Activated CD8-positive, alpha-beta T cell treated with anti-CD3 and anti-CD28 coated beads for 36 hours (primary cell): ENCODE measurements at regions not wholly inside any gene's neighbourhood (a gene's known extent, or its start where the extent isn't known, plus 50 kb on each side); places are given as distances from the start of the nearest gene placed in this dataset.
"Not testable (repeated sequence)": the region's sequence is repeated elsewhere in the genome, so short reads cannot be mapped to it uniquely, and the experiment has no call there.

Experiments
- ATAC-seq: fragments of 200-7000 bp; cut with Tn5 transposase; one replicate; pipeline ENCODE4 v1.10.0; 2021; ENCODE audit warnings: mild to moderate bottlenecking, moderate library complexity
- CTCF ChIA-PET: fragments of 350-600 bp; sonication (Branson Sonifier 250); formaldehyde crosslinking; loops from one replicate; lab custom pipeline; 2021; ENCODE audit warnings: antibody characterized with exemption; lab: Charles Lee
- POLR2A ChIA-PET: fragments of 350-600 bp; sonication (Branson Sonifier 250); formaldehyde crosslinking; loops from one replicate; lab custom pipeline; 2021; ENCODE audit warnings: antibody characterized with exemption; lab: Charles Lee
- DNase-seq: peaks from one replicate; pipeline ENCODE4 v3.0.0-alpha.2; 2020
- H3K27ac Mint-ChIP-seq: one replicate; pipeline ENCODE4 v1.8.0; 2021; ENCODE audit warnings: mild to moderate bottlenecking, mixed read lengths
- H3K27me3 Mint-ChIP-seq: one replicate; pipeline ENCODE4 v1.8.0; 2021; ENCODE audit warnings: mixed read lengths
- H3K36me3 Mint-ChIP-seq: one replicate; pipeline ENCODE4 v1.8.0; 2021; ENCODE audit warnings: low read depth, mixed read lengths
- H3K4me1 Mint-ChIP-seq: one replicate; pipeline ENCODE4 v1.8.0; 2021; ENCODE audit warnings: low read depth, mixed read lengths
- H3K4me3 Mint-ChIP-seq: one replicate; pipeline ENCODE4 v1.8.0; 2021; ENCODE audit warnings: mild to moderate bottlenecking, moderate library complexity, mixed read lengths
- H3K9me3 Mint-ChIP-seq: one replicate; pipeline ENCODE4 v1.8.0; 2021; ENCODE audit warnings: mixed read lengths
- intact Hi-C: fragments of 100-400 bp; cut with micrococcal nuclease; formaldehyde crosslinking; loops from one replicate; pipeline ENCODE4 v1.10.0; 2022
- TF ChIP-seq, protein P1 (sequence below): fragments of 200-600 bp; IDR thresholded peaks from one replicate; pipeline ENCODE4 v1.8.0; 2022; ENCODE audit warnings: antibody characterized with exemption, mild to moderate bottlenecking

GRCh38 chrX:112235547-112235946 lies 153.0 kb upstream of the TRPC5 start:
- H3K27me3 Mint-ChIP-seq = no peaks in the 10 kb centered on the region
- no peaks in the 10 kb centered on the region for H3K9me3 Mint-ChIP-seq
- DNase-seq (no peak), ATAC-seq (no peak)
- CTCF ChIA-PET = no interaction called here
- intact Hi-C loops = no loop called here
- no peak overlapping the region for H3K4me3 Mint-ChIP-seq
- H3K36me3 Mint-ChIP-seq = no peaks in the 10 kb centered on the region
- POLR2A ChIA-PET = no interaction called here
- no peak overlapping the region for H3K27ac Mint-ChIP-seq
- TF ChIP-seq, protein P1, sequence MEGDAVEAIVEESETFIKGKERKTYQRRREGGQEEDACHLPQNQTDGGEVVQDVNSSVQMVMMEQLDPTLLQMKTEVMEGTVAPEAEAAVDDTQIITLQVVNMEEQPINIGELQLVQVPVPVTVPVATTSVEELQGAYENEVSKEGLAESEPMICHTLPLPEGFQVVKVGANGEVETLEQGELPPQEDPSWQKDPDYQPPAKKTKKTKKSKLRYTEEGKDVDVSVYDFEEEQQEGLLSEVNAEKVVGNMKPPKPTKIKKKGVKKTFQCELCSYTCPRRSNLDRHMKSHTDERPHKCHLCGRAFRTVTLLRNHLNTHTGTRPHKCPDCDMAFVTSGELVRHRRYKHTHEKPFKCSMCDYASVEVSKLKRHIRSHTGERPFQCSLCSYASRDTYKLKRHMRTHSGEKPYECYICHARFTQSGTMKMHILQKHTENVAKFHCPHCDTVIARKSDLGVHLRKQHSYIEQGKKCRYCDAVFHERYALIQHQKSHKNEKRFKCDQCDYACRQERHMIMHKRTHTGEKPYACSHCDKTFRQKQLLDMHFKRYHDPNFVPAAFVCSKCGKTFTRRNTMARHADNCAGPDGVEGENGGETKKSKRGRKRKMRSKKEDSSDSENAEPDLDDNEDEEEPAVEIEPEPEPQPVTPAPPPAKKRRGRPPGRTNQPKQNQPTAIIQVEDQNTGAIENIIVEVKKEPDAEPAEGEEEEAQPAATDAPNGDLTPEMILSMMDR = no peak
- H3K4me1 Mint-ChIP-seq = no peaks in the 10 kb centered on the region

DNA sequence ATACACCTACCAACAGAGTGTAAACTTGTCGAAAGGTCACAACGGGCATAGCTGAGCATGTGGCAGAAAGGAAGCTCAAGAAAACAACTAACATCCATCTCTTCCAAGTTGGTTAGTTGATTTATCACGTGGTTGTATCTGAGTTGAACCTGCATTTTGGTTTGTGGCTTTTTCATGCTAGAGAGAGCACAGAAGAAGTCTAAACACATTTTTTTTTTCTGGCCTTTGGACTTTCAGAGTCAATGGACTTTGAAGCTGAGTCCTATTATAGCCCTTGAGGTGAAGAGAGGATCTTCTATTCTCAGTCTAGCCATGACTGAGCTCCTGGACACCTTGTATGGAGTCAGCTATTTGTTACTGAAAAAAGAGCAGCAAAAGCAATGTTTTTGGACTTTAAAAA lies 150.6 kb upstream of the TRPC5 start:
- Mint-ChIP-seq H3K4me3 (no peak overlapping the region), H3K27me3 (no peaks in the 10 kb centered on the region), H3K9me3 (no peaks in the 10 kb centered on the region), H3K36me3 (no peaks in the 10 kb centered on the region), H3K4me1 (no peaks in the 10 kb centered on the region), H3K27ac (no peak overlapping the region)
- POLR2A ChIA-PET = no interaction called here
- CTCF ChIA-PET = no interaction called here
- DNase-seq = no peak
- ATAC-seq = no peak
- intact Hi-C loops = no loop called here
- TF ChIP-seq, protein P1 = no peak

DNA sequence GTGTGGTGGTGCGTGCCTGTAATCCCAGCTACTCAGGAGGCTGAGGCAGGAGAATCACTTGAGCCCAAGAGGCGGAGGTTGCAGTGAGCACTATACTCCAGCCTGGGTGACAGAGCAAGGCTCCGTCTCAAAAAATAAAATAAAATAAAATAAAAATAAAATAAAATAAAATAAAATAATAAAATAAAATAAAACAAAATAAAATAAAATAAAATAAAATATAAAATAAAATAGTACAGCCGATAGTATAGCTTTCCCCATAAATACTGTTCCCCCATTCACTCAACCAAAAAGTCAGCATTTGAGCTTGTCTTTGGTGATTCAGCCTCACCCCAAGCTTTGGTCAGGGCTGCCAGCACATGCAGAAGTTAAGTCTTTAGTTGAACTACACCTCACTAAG lies 144.2 kb upstream of the TRPC5 start:
- H3K27ac Mint-ChIP-seq, CTCF ChIA-PET, ATAC-seq, DNase-seq, H3K36me3 Mint-ChIP-seq, H3K27me3 Mint-ChIP-seq, POLR2A ChIA-PET, H3K9me3 Mint-ChIP-seq, intact Hi-C loops, H3K4me1 Mint-ChIP-seq, H3K4me3 Mint-ChIP-seq: not testable (repeated sequence)

DNA sequence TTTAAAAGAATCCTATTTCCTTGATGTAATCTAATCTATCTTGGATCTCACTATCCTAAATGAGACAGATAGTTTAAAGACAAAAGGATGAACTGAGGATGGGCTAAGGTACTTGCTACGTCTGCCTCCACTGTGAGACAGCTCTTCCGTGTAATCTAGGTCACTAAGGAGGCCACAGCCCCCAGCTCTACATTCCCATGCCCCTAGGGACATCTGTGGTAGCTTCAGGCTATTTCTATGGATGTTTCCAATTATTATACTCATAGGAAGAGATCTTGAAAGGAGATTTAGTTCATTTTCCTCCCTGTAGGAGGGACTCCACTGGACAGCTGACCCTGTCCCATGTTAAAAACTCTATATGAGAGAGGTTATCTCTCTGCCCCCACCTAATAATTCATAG lies 140.8 kb upstream of the TRPC5 start:
- Mint-ChIP-seq H3K27ac (no peak overlapping the region), H3K36me3 (no peaks in the 10 kb centered on the region), H3K4me3 (no peak overlapping the region), H3K27me3 (no peaks in the 10 kb centered on the region), H3K9me3 (no peaks in the 10 kb centered on the region), H3K4me1 (no peaks in the 10 kb centered on the region)
- ATAC-seq = no peak
- CTCF ChIA-PET = no interaction called here
- POLR2A ChIA-PET = no interaction called here
- intact Hi-C loops = no loop called here
- no peak for DNase-seq
- TF ChIP-seq, protein P1 = no peak

GRCh38 chrX:112218388-112218787 lies 135.8 kb upstream of the TRPC5 start:
- Mint-ChIP-seq H3K27me3 (no peaks in the 10 kb centered on the region), H3K4me1 (no peaks in the 10 kb centered on the region), H3K36me3 (no peaks in the 10 kb centered on the region), H3K9me3 (no peaks in the 10 kb centered on the region), H3K4me3 (no peak overlapping the region), H3K27ac (no peak overlapping the region)
- ChIA-PET POLR2A (no interaction called here), CTCF (no interaction called here)
- intact Hi-C loops = no loop called here
- TF ChIP-seq, protein P1 = no peak
- ATAC-seq (no peak), DNase-seq (no peak)

DNA sequence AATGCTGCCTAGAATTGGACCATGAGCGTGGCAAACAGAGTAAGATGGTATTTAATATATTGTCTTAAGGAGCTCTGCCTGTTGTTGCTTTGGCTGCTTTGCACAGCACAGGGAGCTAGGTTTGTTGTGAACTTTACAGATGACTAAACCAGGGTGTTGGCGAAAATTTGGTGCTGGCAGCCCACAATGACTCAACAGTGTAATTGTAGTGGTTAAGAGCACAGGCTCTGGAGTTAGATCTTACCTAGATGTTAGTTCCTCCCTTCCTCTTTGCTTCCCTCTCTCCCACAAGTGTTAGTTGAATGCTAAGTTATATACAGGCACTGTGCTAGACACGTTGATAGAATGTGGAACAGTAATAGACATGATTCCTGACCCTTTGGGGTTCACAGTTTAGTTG lies 128.9 kb upstream of the TRPC5 start:
- ChIA-PET CTCF (no interaction called here), POLR2A (no interaction called here)
- Mint-ChIP-seq H3K4me1 (no peaks in the 10 kb centered on the region), H3K27ac (no peak overlapping the region), H3K4me3 (no peak overlapping the region), H3K9me3 (no peaks in the 10 kb centered on the region), H3K27me3 (no peaks in the 10 kb centered on the region), H3K36me3 (no peaks in the 10 kb centered on the region)
- TF ChIP-seq, protein P1 = no peak
- DNase-seq (peak; percentile 2), ATAC-seq (no peak)
- intact Hi-C loops = no loop called here
